ENCODE measurements at regions not wholly inside any gene's neighbourhood (a gene's known extent, or its start where the extent isn't known, plus 50 kb on each side); places are given as distances from the start of the nearest gene placed in this dataset.
"Not testable (repeated sequence)": the region's sequence is repeated elsewhere in the genome, so short reads cannot be mapped to it uniquely, and the experiment has no call there.

DNA sequence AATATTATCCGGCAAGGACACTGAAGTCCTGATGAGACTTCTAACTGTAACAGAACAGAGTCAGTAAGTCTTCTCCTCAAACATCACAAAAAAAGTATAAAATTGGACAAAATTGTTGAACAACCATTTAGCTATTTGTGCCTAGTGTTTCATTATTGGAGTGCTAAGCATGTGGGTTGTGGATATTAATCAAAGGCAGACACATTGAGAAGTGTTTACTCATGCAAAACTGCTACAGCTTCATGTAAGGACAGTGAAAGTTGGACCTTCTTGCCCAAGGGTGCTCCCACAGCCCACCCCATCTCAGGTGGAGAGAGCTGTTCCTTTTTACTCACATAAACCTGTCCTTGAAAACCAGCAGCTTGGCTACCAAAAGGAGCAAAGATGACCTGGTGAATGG lies 355.1 kb upstream of the DAB2 start:
- DNase-seq: no peak

DNA sequence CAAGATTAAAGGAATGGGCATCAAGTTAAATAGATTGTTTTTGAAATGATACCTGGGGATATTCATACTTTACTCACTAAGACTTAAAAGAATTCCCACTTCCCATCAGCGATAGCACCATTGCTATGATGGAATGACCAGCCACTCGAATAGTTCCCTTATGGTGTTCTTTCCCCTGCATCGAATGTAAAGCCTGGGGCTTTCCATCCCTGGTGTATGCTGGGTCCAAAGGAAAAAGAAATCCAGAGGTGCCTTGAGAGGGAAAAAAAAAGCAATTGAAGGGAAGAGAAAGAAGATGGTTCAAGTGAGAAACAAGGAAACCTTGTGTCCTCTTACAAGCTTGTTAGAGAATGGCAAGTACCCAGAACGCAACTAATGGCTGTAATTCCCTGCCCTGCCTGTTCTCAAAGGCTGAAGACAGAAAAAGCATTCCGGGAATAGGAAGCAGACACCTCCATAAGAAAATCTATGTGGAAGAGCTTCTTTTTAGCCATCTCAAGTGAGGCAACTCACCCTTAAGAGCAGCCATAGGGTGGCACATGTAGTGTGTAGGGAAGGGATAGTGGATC lies 351.1 kb upstream of the DAB2 start:
- no peak for DNase-seq

- DNase-seq: no peak
Measured at GRCh38 chr5:39775086-39775796, 350.5 kb upstream of the DAB2 start.

DNA sequence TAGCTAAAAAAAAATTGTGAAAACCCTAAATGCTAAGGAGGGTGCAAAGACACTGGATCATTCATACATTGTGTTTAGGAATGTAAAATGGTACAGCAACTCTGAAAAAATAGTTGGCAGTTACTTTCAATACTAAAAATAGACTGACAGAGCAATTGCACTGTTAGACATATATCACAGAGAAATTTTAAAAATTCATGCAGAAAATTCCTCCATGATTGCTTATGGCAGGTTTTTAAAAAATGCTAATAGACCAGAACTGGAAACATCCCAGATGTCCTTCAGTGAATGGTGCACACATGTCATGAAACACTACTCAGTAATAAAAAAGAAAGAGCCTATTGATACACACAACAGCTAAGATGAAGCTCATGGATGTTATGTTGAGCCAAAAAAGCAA lies 349.8 kb upstream of the DAB2 start:
- no peak for DNase-seq

- DNase-seq: no peak
Measured at GRCh38 chr5:39772307-39772706, 347.5 kb upstream of the DAB2 start.

DNA sequence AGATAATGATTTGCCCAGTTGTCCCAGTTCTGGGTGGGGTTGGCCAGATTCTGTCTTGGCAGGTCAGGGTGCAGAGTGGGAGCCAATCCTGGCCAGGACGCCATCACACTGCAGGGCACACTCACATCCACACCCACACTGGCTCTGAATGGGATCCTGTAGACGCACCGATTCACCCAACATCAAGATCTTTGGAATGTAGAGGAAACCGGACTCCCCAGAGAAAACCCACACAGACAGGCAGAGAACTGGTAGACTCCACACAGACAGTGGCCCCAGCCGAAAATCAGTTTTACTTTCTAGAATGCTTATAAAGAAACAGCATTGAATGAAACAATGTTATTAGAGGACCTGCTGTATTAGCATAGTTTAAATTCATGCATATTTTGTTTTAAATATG lies 343.1 kb upstream of the DAB2 start:
- no peak for DNase-seq

GRCh38 chr5:39765366-39765765 lies 340.6 kb upstream of the DAB2 start:
- DNase-seq: no peak

- no peak for DNase-seq
Measured at GRCh38 chr5:39762761-39763160, 338.0 kb upstream of the DAB2 start.

- no peak for DNase-seq
Measured at GRCh38 chr5:39761199-39761950, 336.6 kb upstream of the DAB2 start.

DNA sequence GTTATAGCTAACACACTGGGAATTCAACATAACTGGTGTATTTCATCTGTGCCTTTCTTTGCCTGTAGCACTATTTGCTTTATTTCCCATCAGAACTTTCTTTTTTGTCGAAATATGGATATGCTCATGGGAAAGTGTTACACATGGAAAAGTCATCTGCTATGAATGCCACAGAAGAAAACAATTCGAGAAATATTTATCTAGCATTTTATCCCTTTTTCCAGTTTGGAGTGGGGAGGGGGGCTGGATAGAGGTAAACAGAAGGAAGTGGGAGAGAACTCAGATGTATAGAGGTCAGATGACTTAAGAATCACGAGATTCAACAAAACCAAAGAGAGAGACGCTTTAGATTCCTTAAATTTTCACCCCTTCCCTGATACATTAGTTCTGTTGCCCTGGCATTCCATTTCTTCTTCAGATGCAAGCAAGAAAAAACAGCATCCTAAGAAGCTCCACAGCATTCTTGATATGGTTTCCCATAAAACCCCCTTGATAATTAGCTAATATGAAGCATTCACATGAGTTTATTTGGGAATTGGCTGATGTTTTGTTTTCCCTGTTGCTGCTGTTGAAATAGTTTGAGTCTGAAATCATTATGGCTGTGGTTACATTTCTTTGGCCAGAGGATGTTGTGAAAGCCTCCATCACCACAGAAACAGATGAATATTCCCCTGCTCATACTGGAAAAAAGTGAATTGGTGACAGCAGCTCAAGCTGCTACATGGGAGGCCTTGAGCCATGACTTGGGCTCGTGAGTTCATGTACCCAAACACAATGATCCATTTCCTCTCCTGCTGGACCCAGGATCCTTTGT lies 335.8 kb upstream of the DAB2 start:
- no peak for DNase-seq

- DNase-seq: no peak
Measured at GRCh38 chr5:39759701-39760100, 334.9 kb upstream of the DAB2 start.

DNA sequence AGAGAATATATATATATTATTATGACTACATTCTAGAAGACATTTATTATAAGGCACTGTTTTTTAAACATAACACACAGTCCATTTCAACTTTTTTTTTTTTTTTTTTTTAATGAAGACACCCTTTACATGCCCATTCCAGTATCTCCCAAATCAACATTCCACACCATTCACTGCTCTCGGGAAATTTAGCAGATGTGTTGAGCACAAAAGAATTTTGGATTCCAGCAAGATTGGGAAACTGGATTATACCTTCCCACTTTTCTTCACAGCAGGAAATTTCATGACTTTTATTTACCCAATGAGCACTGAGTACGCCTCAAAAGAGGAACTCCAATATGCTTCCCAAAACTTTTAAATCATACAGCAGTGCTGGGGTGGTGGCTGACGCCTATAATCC lies 333.6 kb upstream of the DAB2 start:
- DNase-seq: no peak

- no peak for DNase-seq
Measured at GRCh38 chr5:39757131-39757530, 332.4 kb upstream of the DAB2 start.

GRCh38 chr5:39755986-39756385 lies 331.2 kb upstream of the DAB2 start:
- DNase-seq: no peak

DNA sequence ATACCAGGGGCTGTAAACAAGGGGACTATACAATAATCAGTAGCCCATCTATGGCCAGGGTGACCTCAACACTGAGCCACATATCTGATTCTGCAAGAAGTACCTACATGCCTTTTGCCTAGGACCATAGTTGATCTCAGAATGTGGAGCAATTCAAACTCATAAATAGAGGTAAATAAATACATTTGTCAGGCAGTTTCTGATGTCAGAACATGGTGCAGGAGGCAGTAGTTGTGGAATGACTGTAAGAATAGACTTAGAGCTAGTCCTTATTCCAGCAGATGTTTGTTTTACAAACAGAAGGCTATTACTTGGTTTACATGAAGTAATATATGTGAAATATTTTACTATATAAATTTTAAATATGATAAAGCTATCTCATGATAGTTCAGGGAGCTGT lies 330.7 kb upstream of the DAB2 start:
- DNase-seq: no peak

- not testable (repeated sequence) for DNase-seq
Measured at GRCh38 chr5:39753747-39754146, 329.0 kb upstream of the DAB2 start.

DNA sequence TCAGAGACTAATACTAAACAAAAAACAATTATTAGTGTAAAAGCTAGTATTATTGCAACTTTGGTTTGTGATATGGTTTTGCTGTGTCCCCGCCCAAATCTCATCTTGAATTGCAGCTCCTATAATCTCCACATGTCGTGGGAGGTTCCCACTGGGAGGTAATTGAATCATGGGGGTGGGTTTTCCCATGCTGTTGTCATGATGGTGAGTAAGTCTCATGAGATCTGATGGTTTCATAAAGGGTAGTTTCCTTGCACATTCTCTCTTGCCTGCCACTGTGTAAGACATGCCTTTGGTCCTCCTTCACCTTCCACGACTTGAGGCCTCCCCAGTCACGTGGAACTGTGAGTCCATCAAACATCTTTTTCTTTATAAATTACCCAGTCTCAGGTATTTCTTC lies 325.9 kb upstream of the DAB2 start:
- DNase-seq: no peak

- DNase-seq: no peak
Measured at GRCh38 chr5:39742916-39743315, 318.1 kb upstream of the DAB2 start.

DNA sequence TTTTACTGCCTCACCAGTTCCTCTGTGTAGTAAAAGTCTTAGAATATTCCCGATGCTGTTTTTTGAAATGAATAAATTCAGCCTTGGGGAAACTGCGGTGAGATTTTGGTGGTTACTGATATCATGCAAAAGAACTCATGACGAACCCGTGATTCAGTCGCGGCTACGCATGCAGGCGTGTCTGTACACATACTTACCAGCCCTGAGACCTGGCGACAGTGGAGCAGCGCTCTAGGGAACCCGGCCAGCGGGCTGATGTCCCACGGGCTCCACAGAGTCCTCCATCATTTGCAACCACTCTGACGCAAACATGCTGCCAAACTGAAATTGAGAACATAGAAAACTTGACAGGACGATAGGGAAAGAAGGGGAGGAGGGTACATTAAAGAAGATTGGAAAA lies 315.6 kb upstream of the DAB2 start:
- no peak for DNase-seq

DNA sequence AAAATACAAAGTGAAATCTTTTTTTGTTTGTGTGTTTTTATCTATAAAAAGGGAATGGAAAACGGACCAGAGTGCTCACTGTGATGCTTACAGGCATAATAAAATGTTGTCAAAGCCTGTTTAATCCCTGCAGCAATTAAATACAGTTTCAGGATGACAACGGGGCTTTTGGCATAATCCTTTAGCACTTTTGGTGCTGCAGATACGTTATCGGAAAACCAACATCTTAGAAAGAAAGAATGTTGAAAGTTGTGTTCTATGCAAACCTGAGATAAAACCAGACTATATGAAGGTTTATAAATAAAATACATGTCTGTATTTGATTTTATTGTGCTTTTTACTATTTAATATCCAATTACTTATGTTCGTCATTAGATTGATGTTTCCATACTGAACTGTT lies 307.4 kb upstream of the DAB2 start:
- no peak for DNase-seq

DNA sequence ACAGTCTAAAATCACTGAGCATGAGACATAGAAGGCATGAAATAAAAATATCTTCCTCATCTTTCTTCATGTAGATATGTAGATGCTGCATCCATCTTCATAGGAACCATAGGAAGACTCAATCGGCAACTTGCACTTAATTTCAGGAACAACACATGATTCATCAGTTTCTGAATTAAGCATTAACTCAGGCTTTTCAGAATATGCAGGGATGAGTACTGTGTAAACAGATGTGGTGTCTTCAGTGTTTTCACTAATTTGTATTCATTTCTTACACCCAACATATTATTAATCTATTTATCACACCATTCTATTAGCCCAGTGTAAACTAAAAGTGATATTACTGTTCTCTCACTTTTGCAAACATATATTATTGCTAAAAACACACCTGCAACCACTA lies 305.9 kb upstream of the DAB2 start:
- DNase-seq: no peak

GRCh38 chr5:39730006-39730405 lies 305.2 kb upstream of the DAB2 start:
- no peak for DNase-seq

DNA sequence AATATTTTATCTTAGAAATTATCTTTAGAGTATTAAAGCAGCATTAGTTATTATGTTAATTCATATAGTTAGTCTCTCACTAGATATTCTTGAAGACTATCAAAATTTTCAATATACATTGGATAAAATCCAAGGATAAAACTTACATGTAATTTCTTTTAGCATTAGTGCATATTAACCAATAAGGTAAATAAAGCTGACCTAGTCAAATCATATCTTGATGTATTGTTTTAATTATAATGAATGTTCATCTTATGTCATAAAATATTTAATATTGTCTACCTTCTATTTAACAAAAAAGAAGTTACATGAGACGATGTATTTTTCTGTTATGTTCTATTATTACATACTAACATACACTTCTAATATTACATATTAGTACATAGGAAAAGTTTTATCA lies 301.7 kb upstream of the DAB2 start:
- DNase-seq: no peak

DNA sequence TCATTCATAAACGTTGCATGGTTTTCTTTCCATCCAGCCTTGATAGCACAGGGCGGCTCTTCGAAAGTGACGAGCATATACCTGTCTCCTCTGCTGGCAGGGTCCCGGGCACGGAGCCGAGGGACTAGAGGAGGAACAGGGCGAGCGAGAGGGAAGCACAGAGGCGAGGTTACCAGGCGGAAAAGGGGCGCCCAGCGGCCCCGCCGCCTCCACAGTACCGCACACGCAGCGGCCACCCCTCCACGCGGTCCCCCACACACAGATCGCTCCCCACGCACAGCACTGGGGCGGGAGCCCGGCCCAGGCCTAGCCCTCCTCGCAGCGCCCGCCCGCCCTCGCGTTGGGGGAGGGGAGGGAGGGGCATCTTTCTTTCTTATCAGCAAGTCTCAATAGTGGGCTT lies 296.6 kb upstream of the DAB2 start:
- no peak for DNase-seq

Measured in SHP77 treated with DMSO at 0.1 percent for 48 hours (cell line).